22Rv1 (cell line): ENCODE measurements at regions not wholly inside any gene's neighbourhood (a gene's known extent, or its start where the extent isn't known, plus 50 kb on each side); places are given as distances from the start of the nearest gene placed in this dataset.

Source experiments
- ZFX ChIP-seq: fragments of 450-650 bp; IDR thresholded peaks from 2 replicates; pipeline ENCODE4 v1.6.1; 2017; ENCODE audit warnings: antibody characterized with exemption, borderline replicate concordance
- TF ChIP-seq, protein P1 (sequence below): fragments of 450-650 bp; IDR thresholded peaks from 2 replicates; pipeline ENCODE4 v1.5.1; 2017; ENCODE audit warnings: mild to moderate bottlenecking

DNA sequence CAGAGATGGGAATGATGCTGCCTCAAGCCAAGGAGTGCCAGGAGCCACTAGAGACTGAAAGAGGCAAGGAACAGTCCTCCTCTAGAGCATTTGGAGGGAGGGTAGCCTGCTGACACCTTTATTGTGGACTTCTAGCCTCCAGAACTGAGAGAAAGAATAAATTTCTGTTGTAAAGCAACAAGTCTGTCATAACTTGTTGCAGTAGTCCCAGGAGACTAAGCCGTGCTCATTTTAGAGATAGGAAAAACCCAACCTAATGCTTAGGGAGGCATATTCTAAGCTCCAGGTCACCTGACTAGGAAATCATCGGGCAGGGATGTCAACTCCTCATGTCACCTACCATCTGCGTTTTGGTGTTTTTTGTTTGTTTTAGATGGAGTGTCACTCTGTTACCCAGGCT lies 345.4 kb upstream of the EEF2KMT start:
- TF ChIP-seq, protein P1, sequence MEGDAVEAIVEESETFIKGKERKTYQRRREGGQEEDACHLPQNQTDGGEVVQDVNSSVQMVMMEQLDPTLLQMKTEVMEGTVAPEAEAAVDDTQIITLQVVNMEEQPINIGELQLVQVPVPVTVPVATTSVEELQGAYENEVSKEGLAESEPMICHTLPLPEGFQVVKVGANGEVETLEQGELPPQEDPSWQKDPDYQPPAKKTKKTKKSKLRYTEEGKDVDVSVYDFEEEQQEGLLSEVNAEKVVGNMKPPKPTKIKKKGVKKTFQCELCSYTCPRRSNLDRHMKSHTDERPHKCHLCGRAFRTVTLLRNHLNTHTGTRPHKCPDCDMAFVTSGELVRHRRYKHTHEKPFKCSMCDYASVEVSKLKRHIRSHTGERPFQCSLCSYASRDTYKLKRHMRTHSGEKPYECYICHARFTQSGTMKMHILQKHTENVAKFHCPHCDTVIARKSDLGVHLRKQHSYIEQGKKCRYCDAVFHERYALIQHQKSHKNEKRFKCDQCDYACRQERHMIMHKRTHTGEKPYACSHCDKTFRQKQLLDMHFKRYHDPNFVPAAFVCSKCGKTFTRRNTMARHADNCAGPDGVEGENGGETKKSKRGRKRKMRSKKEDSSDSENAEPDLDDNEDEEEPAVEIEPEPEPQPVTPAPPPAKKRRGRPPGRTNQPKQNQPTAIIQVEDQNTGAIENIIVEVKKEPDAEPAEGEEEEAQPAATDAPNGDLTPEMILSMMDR = no peak
- no peak for TF ChIP-seq ZFX
